ENCODE measurements at regions not wholly inside any gene's neighbourhood (a gene's known extent, or its start where the extent isn't known, plus 50 kb on each side); places are given as distances from the start of the nearest gene placed in this dataset.

DNA sequence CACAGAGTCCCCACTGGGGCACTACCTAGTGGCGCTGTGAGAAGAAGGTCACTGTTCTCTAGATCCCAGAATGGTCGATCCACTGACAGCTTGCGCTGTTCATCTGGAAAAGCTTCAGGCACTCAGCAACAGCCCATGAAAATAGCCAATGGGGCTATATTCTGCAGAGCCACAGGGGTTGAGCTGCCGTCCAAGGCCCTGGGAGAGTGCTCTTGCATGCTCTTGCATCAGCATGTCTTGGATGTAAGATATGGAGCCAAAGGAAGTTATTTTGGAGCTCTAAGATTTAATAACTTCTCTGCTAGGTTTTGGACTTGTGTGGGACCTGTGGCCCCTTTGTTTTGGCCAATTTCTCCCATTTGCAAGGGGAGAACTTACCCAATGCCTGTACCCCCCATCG, 164.7 kb upstream of the HNMT start:
- TF ChIP-seq, protein P1, sequence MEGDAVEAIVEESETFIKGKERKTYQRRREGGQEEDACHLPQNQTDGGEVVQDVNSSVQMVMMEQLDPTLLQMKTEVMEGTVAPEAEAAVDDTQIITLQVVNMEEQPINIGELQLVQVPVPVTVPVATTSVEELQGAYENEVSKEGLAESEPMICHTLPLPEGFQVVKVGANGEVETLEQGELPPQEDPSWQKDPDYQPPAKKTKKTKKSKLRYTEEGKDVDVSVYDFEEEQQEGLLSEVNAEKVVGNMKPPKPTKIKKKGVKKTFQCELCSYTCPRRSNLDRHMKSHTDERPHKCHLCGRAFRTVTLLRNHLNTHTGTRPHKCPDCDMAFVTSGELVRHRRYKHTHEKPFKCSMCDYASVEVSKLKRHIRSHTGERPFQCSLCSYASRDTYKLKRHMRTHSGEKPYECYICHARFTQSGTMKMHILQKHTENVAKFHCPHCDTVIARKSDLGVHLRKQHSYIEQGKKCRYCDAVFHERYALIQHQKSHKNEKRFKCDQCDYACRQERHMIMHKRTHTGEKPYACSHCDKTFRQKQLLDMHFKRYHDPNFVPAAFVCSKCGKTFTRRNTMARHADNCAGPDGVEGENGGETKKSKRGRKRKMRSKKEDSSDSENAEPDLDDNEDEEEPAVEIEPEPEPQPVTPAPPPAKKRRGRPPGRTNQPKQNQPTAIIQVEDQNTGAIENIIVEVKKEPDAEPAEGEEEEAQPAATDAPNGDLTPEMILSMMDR (IDR thresholded peaks at IDR 0.05; ENCODE audit: control insufficient read depth, insufficient read depth, low read depth, low read length, missing control alignments): no peak
- H3K4me3 ChIP-seq (ENCODE audit: control insufficient read depth, low read depth, low read length): no peak overlapping the region

GRCh38 chr2:137800386-137800785, 163.9 kb upstream of the HNMT start:
- no peak overlapping the region for H3K4me3 ChIP-seq (ENCODE audit: control insufficient read depth, low read depth, low read length)
- no peak for DNase-seq (ENCODE audit: low read depth)
- TF ChIP-seq, protein P1 (IDR thresholded peaks at IDR 0.05; ENCODE audit: control insufficient read depth, insufficient read depth, low read depth, low read length, missing control alignments): no peak

More for the DNA sequence above, 164.7 kb upstream of the HNMT start:
- DNase-seq (ENCODE audit: low read depth): no peak

DNA sequence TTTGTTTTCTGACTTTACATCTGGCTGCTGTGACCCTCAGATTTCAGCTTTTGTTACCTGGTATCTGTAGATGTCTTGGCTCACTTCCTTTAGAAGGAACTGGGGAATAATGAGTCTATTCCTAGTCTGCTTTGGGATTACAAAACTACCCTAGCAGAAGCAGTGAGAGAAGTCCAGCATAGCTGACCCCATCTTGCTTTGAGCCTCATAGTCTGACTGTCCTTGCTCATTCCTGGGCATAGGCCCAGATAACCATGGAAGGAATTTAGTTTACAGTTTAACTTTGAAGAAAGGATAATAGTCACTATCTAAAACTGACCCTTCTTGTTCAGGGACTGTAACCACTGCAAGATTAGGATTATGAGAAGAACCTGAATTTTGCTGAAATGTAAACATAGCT, 163.0 kb upstream of the HNMT start:
- TF ChIP-seq, protein P1 (IDR thresholded peaks at IDR 0.05; ENCODE audit: control insufficient read depth, insufficient read depth, low read depth, low read length, missing control alignments): no peak
- H3K4me3 ChIP-seq (ENCODE audit: control insufficient read depth, low read depth, low read length): no peak overlapping the region
- no peak for DNase-seq (ENCODE audit: low read depth)

- no peak overlapping the region for H3K4me3 ChIP-seq (ENCODE audit: control insufficient read depth, low read depth, low read length)
- no peak for DNase-seq (ENCODE audit: low read depth)
- TF ChIP-seq, protein P1 (IDR thresholded peaks at IDR 0.05; ENCODE audit: control insufficient read depth, insufficient read depth, low read depth, low read length, missing control alignments): no peak
Observed at GRCh38 chr2:137802038-137802437, 162.2 kb upstream of the HNMT start.

- H3K4me3 ChIP-seq (ENCODE audit: control insufficient read depth, low read depth, low read length): no peak overlapping the region
- no peak for DNase-seq (ENCODE audit: low read depth)
- TF ChIP-seq, protein P1 (IDR thresholded peaks at IDR 0.05; ENCODE audit: control insufficient read depth, insufficient read depth, low read depth, low read length, missing control alignments): no peak
Observed at GRCh38 chr2:137806068-137806805, 158.0 kb upstream of the HNMT start.

DNA sequence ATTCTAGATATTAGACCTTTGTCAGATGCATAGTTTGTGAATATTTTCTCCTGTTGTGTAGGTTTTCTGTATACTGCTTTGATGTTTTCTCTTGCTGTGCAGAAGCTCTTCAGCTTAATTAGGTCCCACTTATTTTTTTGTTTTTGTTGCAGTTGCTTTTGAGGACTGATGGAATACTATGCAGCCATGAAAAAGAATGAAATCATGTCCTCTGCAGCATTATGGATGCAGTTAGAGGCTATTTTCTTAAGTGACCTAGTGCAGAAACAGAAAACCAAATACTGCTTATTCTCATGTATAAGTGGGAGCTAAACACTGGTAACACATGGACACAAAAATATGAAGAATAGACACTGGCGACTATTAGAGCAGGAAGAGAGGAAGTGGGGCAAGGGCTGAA, 155.0 kb upstream of the HNMT start:
- TF ChIP-seq, protein P1 (IDR thresholded peaks at IDR 0.05; ENCODE audit: control insufficient read depth, insufficient read depth, low read depth, low read length, missing control alignments): no peak
- H3K4me3 ChIP-seq (ENCODE audit: control insufficient read depth, low read depth, low read length): no peak overlapping the region
- no peak for DNase-seq (ENCODE audit: low read depth)

All from AG09309 (cell line).